Fibroblast of the aortic adventitia (primary cell): ENCODE measurements at regions not wholly inside any gene's neighbourhood (a gene's known extent, or its start where the extent isn't known, plus 50 kb on each side); places are given as distances from the start of the nearest gene placed in this dataset.
A peak's percentile ranks its signal among the peaks of the same experiment; 100 is the strongest.

ENCODE experiments used
- DNase-seq: peaks from one replicate; pipeline ENCODE4 v3.0.0-alpha.2; 2010; ENCODE audit warnings: low read depth
- H3K4me3 ChIP-seq: 2 replicates; pipeline ENCODE4 v1.5.1; 2011; ENCODE audit warnings: low read depth, mild to moderate bottlenecking, control low read depth, low read length, moderate library complexity
- CTCF ChIP-seq: IDR thresholded peaks from 2 replicates; pipeline ENCODE4 v1.5.1; 2011; ENCODE audit warnings: mild to moderate bottlenecking, low read length, control low read depth, inconsistent platforms; ENCODE audit not compliant: insufficient read depth

GRCh38 chr3:132822266-132822665 is 100.1 kb upstream of the NPHP3 start:
- H3K4me3 ChIP-seq, result no peak overlapping the region
- DNase-seq, result peak; percentile 14
- no peak for TF ChIP-seq CTCF

- H3K4me3 ChIP-seq, result no peak overlapping the region
- DNase-seq, result no peak
- TF ChIP-seq CTCF, result no peak
These were observed 99.1 kb upstream of the NPHP3 start for GRCh38 chr3:132821314-132821713.

DNA sequence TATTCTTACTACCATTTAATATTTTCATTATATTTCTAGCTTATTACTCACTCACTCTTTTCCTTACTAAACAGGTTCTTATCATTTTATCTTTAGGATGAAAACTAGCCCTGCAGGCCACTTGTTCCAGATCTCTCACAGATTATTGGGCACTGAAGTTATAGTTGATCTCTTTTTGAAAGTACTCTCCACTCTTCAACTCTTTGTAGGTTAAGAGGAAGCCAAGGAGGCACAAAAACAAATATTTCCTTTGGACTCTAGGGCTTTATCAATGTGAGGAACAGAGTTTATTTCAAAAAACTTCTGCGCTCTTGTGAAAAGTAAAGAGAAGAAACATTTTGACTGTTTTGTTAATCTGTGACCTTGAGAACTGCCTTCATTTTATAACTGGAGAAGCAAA is 96.0 kb upstream of the NPHP3 start:
- TF ChIP-seq CTCF, result no peak
- DNase-seq, result no peak

GRCh38 chr3:132817646-132818177 is 95.5 kb upstream of the NPHP3 start:
- no peak for DNase-seq
- H3K4me3 ChIP-seq, result no peak overlapping the region
- no peak for TF ChIP-seq CTCF

More for the DNA sequence above, 96.0 kb upstream of the NPHP3 start:
- no peak overlapping the region for H3K4me3 ChIP-seq

- no peak overlapping the region for H3K4me3 ChIP-seq
- DNase-seq, result no peak
- no peak for TF ChIP-seq CTCF
These were observed 82.9 kb upstream of the NPHP3 start for GRCh38 chr3:132805071-132805470.

DNA sequence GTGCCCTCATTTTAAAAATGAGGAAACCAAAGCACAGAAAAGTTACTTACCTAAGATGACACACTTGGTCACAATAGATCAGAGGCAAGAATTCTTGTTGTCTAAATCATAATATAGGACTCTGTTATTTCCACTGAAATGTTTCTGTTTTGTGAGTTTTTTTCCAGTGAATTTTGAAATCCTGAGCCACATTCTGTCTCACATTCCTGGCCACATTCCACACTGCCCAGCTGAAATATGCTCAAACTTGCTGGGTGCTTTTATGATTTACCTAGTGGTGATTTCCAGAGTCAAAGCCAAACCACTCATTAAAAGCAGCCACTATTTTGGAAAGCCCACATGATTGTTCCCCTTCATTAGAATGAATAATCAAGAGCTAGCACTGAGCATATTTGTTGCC is 82.3 kb upstream of the NPHP3 start:
- no peak overlapping the region for H3K4me3 ChIP-seq
- peak; percentile 26 for DNase-seq
- no peak for TF ChIP-seq CTCF

DNA sequence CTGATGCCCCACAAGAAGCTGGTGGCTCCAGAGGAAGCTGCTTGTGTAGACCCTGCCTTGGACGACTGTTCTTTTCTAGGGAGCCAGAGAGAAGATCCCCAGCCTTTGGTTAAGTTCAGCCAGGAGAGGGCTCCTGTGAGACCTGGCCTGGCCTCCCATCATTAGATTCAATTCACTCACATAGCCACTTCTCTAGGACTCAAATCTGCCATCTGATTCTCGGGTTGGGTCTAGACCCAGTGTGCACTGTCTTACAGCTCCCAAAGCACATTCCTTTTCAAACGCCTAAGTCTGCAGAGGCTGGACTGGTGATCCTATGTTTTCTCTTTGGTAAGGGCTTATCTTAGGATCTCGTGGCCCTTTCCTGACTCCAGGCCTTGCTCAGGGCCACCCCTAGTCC is 81.7 kb upstream of the NPHP3 start:
- DNase-seq, result no peak
- no peak for TF ChIP-seq CTCF
- H3K4me3 ChIP-seq, result no peak overlapping the region
